NOMO-1 treated with dmso at 0.1 percent for 144 hours (cell line): ENCODE measurements at regions not wholly inside any gene's neighbourhood (a gene's known extent, or its start where the extent isn't known, plus 50 kb on each side); places are given as distances from the start of the nearest gene placed in this dataset.

Experiments
- DNase-seq: peaks from one replicate; lab custom pipeline; 2025; ENCODE audit not compliant: unreplicated experiment; lab: John Stamatoyannopoulos, UW

GRCh38 chrX:36913551-36913950 lies 94.6 kb upstream of the FAM47C start:
- DNase-seq: no peak

GRCh38 chrX:36916941-36917340 lies 91.2 kb upstream of the FAM47C start:
- no peak for DNase-seq

GRCh38 chrX:36927712-36928111 lies 80.5 kb upstream of the FAM47C start:
- no peak for DNase-seq

- DNase-seq: no peak
Observed at GRCh38 chrX:36930491-36930890, 77.7 kb upstream of the FAM47C start.

GRCh38 chrX:36947214-36947613 lies 61.0 kb upstream of the FAM47C start:
- DNase-seq: no peak

- no peak for DNase-seq
Observed at GRCh38 chrX:36950495-36951253, 57.5 kb upstream of the FAM47C start.

GRCh38 chrX:36957425-36958328 lies 50.5 kb upstream of the FAM47C start:
- DNase-seq: no peak
